SH-SY5Y (cell line): ENCODE measurements at regions not wholly inside any gene's neighbourhood (a gene's known extent, or its start where the extent isn't known, plus 50 kb on each side); places are given as distances from the start of the nearest gene placed in this dataset.

Source experiments
- GATA2 ChIP-seq: IDR thresholded peaks from 2 replicates; pipeline ENCODE4 v1.6.1; 2011; ENCODE audit warnings: mild to moderate bottlenecking, low read depth, low read length
- GATA3 ChIP-seq: IDR thresholded peaks from 2 replicates; pipeline ENCODE4 v1.6.1; 2011; ENCODE audit warnings: low read depth, mild to moderate bottlenecking, low read length, moderate library complexity

DNA sequence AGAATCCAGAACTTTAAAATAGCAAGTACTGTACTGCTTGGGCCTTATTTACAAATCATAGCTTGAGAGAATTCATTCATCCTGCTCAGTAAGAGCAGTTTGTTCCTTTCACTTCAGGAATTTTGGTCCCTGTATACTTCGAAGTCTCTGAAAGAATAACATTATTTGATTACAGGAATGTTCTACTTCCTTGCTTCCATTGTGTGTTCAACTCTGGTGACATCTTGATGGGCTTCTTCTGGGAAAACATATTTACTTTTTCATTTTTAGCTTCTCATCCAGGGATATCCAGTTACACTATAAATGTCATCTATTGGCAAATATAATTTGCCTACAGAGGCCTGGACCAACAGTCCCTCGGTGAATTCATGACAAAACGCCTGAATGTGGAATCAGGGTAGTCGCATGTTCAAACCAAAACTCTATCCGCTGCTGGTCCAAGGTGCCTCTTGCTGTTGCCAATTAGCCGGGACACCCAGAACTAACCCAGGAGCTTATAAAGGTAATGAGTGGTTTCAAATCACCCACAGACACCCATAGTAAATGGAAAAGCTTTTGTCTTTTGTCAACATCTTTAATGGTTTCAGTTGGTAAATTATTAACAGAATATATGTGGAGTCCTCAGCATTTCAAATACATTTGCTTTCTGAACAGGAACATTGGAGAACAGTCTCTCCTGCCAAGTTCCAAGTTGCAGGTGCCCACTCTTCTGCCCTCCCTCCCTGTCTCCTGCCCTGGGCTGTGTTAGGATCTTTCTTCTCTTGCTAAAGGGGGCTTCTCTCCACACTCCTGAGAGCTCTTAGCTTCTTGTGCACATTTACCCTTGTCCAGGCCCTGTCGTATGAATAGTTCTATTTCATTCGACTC is 162.5 kb upstream of the CITED2 start:
- TF ChIP-seq GATA2 = no peak
- TF ChIP-seq GATA3 = no peak

DNA sequence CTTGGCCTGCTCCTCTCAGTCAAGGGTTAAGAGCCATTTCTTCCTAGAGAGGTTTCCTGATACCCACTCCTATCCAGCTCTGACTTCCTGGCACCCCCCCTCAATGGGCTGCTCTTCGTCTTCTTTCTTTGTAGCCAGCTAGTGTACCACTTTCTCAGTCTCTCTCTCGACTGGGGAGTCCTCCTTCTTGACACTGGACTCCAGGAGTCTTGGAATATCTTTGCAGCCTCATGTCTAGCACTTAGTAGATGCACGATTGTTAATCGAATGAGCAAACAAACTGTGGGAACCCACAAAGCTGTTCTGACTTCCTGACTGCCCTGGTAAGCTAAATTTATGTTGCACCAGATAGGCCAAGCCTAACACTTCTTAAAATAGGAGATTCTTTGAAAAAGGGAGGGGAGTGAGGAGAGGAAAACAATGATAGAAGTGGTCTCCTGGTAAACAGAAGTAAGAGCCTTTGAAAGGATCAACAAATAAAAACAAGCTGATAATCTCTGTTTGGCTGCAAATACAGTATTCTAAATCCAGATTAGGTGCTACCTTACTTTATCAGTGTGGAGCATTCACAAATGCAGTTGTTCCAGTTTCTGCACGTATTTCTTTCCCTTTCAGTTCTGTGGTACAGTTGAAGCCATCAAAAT is 160.1 kb upstream of the CITED2 start:
- TF ChIP-seq GATA2 (no peak), GATA3 (no peak)

DNA sequence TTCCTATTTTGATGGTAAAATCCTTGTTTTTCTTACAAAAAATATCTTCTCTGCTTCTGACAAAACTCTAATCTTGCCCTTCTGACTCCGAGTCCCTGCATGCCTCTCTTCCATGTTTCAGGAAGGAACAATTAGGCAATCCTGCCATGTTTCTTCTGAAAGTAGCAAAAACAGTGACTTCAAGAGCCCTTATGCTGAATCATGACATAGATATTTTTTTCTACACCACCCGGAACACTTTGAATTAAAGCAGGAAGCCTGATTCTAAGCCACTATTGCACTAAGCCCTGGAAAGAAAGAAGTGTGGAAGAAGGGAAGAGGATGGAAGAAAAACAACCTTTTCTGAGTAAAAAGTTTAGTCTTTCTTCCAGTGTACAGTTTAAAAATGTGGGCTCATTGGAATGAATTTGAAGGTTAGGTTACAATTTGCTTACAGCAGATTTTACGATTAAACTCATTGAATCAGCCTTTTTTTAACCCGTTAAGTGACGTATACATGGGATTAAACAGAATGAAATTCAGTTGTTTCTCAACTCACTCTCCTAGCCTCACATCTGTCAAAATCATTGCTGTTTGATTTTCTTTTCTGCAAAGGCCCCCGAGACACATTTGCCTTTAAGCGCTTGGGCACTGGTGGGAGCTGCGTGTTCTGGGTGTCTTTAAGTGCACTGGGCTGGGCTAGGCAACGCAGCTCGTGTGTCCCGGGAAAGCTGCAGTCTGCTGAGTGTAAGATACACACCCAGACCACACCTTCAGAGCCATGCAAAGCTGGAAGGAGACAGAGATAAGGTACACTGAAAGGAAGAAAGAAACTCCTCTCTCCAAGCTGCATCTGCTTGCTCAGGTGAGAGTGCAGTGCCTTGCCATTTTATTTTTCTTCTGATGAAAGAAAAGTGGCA is 159.4 kb upstream of the CITED2 start:
- TF ChIP-seq GATA3 (no peak), GATA2 (no peak)

DNA sequence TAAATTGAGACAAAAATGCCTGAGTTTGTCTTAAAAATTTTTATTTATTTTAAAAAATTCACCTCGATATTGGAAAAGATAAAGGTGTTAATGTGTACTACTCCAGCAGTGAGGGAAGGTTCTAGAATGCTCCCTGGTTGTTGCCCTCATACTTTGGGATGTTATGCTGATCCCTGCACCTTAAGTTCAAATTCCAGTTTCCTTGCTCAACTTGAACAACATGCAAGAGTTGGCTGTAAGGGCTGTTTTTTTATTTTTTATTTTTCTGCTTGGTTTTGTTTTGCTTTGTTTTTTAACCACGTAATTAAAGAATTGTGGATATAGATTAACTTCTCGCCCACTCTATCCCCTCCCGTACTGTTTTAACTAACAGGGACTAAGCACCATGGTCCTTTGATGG is 158.7 kb upstream of the CITED2 start:
- TF ChIP-seq GATA3 = no peak
- no peak for TF ChIP-seq GATA2

DNA sequence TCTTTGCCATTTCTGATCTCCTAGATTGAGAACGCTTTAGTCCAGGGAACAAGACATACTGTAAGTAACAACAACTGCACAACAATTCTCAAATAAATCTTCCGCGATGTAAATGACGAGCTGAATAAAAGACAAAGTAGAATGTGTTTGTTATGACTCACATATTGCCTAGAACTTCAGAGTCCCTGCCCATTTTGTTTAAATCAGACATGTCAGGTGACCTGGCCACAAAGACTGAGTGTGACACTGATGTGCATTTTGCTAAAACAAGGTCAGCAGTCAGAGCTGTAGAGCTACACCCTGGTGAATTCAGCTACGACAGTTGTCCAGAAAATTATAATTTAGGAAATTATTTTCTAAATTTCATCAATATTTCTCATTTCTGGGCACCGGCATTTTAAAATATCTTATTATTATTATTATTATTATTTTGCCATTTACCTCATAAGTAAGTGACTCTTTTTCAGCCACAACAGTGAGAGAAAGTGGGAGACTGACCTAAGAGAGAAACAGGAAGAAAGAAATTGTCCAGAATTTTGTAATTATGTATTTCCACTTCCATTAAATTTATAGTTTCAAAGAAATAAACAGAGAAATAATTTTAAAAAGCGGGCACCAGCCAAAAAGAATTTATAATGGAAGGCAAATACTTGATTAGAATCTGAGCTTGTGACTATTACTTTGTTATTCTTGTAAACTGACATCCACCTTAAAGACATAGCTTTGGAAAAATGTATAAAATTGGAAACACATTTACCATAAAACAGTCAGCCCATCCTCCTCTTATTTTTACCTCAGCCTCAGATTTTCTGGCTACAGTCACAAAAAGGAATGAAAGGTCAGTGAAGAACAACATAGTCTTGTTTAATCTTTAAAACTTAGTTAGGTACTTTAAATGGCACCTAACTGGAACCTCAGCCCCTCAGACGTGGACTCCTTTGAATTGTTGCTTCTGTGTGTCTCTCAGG is 157.0 kb upstream of the CITED2 start:
- TF ChIP-seq GATA2 = no peak
- TF ChIP-seq GATA3 = no peak

DNA sequence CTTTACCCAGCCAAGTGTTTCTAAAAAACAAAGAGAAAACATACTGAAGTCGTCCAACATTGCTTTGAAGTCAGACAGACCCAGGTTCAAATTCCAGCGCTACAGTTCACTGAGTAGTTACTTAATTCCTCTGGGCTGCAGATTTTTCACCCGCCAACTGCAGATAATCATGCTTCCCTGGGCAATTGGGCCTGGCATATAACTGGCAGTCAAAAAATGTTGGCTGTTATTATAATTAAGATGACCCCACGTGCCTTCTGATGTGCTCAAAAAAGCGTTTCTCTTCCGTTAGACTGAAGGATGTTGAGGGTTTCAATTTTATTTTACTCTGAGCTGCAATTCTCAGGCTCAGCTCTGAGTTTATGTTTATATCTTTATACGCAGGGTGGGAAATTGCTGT is 156.1 kb upstream of the CITED2 start:
- TF ChIP-seq GATA2 (no peak), GATA3 (no peak)

DNA sequence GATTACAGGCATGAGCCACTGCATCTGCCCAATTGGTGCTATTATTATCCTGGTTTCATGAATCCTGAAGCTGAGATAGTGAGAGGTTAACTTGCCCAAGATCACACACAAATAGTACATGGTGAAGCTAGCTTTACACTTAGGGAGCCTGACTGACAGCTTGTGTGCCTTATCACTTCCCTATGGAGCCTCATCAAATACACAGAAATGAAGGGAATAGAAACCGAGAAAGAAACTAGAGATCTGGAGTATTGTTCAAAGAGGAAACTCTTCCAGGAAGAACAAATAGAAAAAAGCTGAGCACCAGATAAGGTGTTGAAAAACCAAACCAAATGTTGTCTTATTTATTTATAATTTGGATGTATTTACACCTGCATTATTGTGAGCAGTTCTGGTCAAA is 155.0 kb upstream of the CITED2 start:
- no peak for TF ChIP-seq GATA3
- no peak for TF ChIP-seq GATA2

DNA sequence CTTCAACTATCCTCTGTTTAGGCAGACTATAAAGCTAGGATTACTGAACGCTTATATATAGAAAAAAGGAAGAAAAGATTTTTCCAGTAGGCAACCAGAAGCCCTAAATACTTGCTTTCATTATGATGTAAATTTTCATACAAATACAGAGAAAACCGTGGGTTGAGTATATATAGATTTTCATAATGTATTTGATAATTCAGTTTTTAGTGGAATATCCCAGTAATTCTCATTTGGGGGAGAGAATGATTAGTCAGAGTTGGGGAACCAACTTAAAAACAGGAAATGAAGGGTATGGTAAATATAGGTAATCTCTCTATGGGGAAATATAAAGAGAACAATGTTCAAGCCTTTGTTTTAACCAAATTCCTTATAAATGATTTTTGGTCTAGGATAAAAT is 154.0 kb upstream of the CITED2 start:
- TF ChIP-seq GATA3 = no peak
- TF ChIP-seq GATA2 = no peak

DNA sequence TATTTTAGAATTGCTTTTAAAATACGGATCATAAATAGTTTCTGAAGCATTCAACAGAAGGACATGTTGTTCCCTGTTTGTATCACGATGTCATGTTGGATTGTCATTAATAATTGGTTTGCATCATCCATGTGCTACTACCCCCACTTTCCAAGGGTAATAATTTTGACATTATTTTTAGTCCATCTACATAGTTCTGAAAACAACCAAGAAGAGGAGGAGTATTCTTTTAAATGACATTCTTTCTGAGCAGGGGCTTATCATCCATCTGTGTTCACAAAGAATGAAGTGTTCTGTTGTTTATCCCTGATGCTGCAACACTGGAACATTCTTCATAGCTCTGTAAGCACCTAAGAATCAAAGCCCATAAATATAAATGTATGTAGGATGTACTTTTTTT is 151.0 kb upstream of the CITED2 start:
- no peak for TF ChIP-seq GATA3
- TF ChIP-seq GATA2 = no peak

DNA sequence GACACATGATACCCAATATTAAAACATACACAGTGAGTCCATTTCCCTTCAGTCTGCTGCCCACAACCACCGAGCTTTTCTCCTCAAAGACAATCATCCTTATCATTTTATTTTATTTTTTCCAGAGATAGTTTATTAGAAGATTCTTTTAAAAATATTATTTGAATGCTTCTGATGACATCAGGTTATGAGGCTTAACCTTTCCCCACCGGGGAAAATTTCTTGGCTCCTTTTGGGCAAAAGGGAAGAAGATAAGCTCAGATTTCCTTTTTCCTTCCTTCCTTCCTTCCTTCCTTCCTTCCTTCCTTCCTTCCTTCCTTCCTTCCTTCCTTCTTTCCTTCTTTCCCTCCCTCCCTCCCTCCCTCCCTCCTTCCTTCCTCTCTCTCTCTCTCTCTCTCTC is 149.5 kb upstream of the CITED2 start:
- no peak for TF ChIP-seq GATA2
- TF ChIP-seq GATA3 = no peak

DNA sequence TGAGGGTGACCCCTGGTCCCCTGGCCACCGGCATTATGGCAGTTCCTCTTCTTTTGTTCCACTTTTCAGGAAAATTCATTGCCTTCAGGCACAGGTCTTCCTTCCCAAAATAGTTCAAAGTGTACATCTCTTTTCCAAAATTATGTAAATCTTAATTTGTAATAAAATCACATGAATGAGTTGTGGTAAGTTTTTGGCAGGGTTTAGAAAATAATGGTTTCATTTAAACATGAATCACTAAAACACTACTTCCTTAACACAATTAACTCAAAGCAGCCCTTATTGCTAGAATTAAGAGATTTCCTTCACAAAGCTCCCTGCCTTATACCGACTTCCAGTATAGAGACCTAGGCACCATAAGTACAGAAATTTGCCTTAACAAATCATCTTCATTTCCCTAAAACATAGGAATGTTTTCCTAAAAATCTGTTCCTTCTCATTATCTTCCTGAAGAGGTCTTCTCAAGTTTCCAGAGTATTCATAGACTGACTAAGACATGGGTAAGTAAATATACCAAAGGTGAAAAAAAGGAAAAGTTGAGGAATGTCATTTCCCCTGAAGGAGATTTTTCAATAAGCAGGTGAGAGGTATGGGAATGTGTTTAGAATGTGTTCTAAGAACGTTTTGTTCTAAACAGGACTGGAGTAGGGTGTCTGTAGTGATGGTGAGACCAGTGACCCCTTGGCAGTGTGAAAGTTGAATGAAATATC is 148.2 kb upstream of the CITED2 start:
- TF ChIP-seq GATA2 (no peak), GATA3 (no peak)

DNA sequence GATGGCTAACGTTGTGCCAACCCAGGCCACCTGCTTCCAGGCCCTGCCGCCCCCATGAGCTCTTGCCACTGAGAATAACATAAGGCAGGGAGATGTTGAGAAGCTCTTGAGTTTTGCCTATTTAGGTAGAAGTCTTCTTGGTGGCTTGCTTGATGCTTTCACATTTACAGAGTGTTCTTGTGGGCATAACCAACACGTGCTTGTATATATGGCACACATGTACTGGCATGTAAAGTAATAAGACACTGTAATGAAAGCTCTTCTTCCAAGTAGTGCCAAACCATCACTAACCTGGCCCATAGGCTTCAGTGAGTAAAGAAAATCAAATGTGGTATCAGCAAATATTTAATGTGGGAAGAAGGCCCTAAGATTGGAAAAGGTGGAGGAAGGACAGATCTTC is 146.9 kb upstream of the CITED2 start:
- TF ChIP-seq GATA2 (no peak), GATA3 (no peak)
